HEK293 (cell line): ENCODE measurements at regions not wholly inside any gene's neighbourhood (a gene's known extent, or its start where the extent isn't known, plus 50 kb on each side); places are given as distances from the start of the nearest gene placed in this dataset.

Experiments
- CTCF ChIP-seq: fragments of 450-650 bp; formaldehyde crosslinking; IDR thresholded peaks from 2 replicates; pipeline ENCODE4 v1.5.1; 2016; ENCODE audit warnings: missing biosample characterization, missing genetic modification characterization
- ZNF488 ChIP-seq: fragments of 450-650 bp; formaldehyde crosslinking; IDR thresholded peaks from 2 replicates; pipeline ENCODE4 v1.5.1; 2016; ENCODE audit warnings: missing biosample characterization, missing genetic modification characterization

DNA sequence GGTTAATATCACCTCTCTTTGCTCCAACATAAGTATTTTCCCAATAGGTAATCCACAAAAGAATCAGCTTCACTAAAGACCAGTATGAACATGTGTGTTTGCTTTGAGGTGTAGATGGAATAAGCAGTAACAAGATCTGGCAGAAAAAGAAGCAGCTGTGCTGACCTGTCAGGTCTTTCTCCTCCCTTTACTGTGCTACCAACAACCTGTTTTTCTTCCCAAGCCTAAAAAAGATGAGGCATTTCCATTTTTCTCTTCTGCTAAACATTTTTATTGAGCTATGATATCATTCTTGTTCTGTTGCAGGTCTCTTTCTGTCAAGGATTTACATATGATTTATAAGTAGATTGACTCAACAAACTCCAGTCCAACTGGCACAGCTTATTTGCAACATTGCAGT is 315.2 kb upstream of the GLI3 start:
- TF ChIP-seq CTCF (tag by site-specific recombination) (no peak), ZNF488 (no peak)
